Hepatic stellate cell (primary cell): ENCODE measurements at regions not wholly inside any gene's neighbourhood (a gene's known extent, or its start where the extent isn't known, plus 50 kb on each side); places are given as distances from the start of the nearest gene placed in this dataset.
"Not testable (repeated sequence)": the region's sequence is repeated elsewhere in the genome, so short reads cannot be mapped to it uniquely, and the experiment has no call there.

ENCODE experiments used
- DNase-seq: peaks from one replicate; pipeline ENCODE4 v3.0.0; 2011; ENCODE audit warnings: low spot score

- DNase-seq, result peak; percentile 53
Observed at GRCh38 chr3:143901105-143901504, 52.8 kb upstream of the SLC9A9 start.

GRCh38 chr3:143902210-143902609 lies 53.9 kb upstream of the SLC9A9 start:
- DNase-seq, result no peak

GRCh38 chr3:143910756-143911155 lies 60.9 kb upstream of the DIPK2A start:
- DNase-seq, result no peak

- no peak for DNase-seq
Observed at GRCh38 chr3:143914257-143914656, 57.4 kb upstream of the DIPK2A start.

- no peak for DNase-seq
Observed at GRCh38 chr3:143918848-143919247, 52.8 kb upstream of the DIPK2A start.

GRCh38 chr3:143921176-143921575 lies 50.4 kb upstream of the DIPK2A start:
- DNase-seq, result not testable (repeated sequence)
